H1 (cell line): ENCODE measurements at regions not wholly inside any gene's neighbourhood (a gene's known extent, or its start where the extent isn't known, plus 50 kb on each side); places are given as distances from the start of the nearest gene placed in this dataset.

Experiments used
- CTCF ChIA-PET: fragments of 300-600 bp; sonication (Branson Sonifier 250); formaldehyde crosslinking; loops from one replicate; lab custom pipeline; 2021; ENCODE audit not compliant: partially characterized antibody; lab: Charles Lee
- POLR2A ChIA-PET: fragments of 300-600 bp; sonication (Branson Sonifier 250); formaldehyde crosslinking; loops from one replicate; lab custom pipeline; 2021; ENCODE audit warnings: inconsistent platforms; ENCODE audit not compliant: partially characterized antibody; lab: Charles Lee
- DNase-seq, 2 experiments: peaks; one replicate each; pipeline versions ENCODE4 v3.0.0 to v3.0.0-alpha.2; 2010 to 2022; ENCODE audit warnings: low spot score in 2 of 2, low read depth in 1 of 2, mixed read lengths in 1 of 2
- FAIRE-seq: peaks from 2 replicates; lab custom pipeline; 2011; peaks lifted over from hg19 to GRCh38; lab: Jason Lieb, UNC
- H2AFZ ChIP-seq: 2 replicates; pipeline ENCODE4 v1.8.1; 2012; ENCODE audit warnings: low read length, inconsistent platforms
- H2AK5ac ChIP-seq: 2 replicates; pipeline ENCODE4 v1.6.1; 2013; ENCODE audit warnings: low read depth, low read length
- H2BK120ac ChIP-seq: replicated peaks from 2 replicates; pipeline ENCODE3; 2013; ENCODE audit warnings: low read depth, low read length, inconsistent platforms
- H2BK12ac ChIP-seq: 2 replicates; pipeline ENCODE4 v1.6.1; 2013; ENCODE audit warnings: low read depth, low read length
- H2BK15ac ChIP-seq: 2 replicates; pipeline ENCODE4 v1.6.1; 2013; ENCODE audit warnings: low read length
- H2BK20ac ChIP-seq: 2 replicates; pipeline ENCODE4 v1.6.1; 2013; ENCODE audit warnings: low read length
- H2BK5ac ChIP-seq: 2 replicates; pipeline ENCODE4 v1.6.1; 2013; ENCODE audit warnings: low read depth, low read length
- H3K14ac ChIP-seq: 2 replicates; pipeline ENCODE4 v1.6.1; 2013; ENCODE audit warnings: inconsistent platforms; ENCODE audit not compliant: insufficient read length
- H3K18ac ChIP-seq: 2 replicates; pipeline ENCODE4 v1.6.1; 2013; ENCODE audit warnings: low read length; ENCODE audit errors: extremely low read depth
- H3K23ac ChIP-seq: 2 replicates; pipeline ENCODE4 v1.6.1; 2013; ENCODE audit warnings: inconsistent platforms; ENCODE audit not compliant: insufficient read length
- H3K23me2 ChIP-seq: 2 replicates; pipeline ENCODE4 v1.6.1; 2013; ENCODE audit warnings: low read depth, low read length
- H3K27ac ChIP-seq: 2 replicates; pipeline ENCODE4 v1.6.1; 2011; ENCODE audit warnings: low read depth, low read length, inconsistent platforms
- H3K27me3 ChIP-seq, 4 experiments: replicated peaks in 1 of 4; 1 replicate in 1 of 4; 2 replicates in 3 of 4; pipeline versions ENCODE4 v1.6.1 to v1.8.1; 2011 to 2013; ENCODE audit warnings: low read length in 3 of 4, mild to moderate bottlenecking in 3 of 4, inconsistent platforms in 2 of 4, mixed read lengths in 2 of 4, moderate library complexity in 1 of 4; ENCODE audit not compliant: control insufficient read depth in 3 of 4, insufficient read depth in 3 of 4; ENCODE audit errors: extremely low read depth in 1 of 4
- H3K36me3 ChIP-seq, 4 experiments: 2 replicates each; pipeline versions ENCODE4 v1.6.1 to v1.8.1; 2011 to 2013; ENCODE audit warnings: mild to moderate bottlenecking in 4 of 4, low read length in 3 of 4, moderate library complexity in 2 of 4, control low read depth in 1 of 4, inconsistent platforms in 1 of 4; ENCODE audit not compliant: insufficient read depth in 4 of 4, control insufficient read depth in 2 of 4
- H3K4ac ChIP-seq: replicated peaks from 2 replicates; pipeline ENCODE3; 2013; ENCODE audit warnings: low read length, low read depth, mixed read lengths, inconsistent platforms; ENCODE audit not compliant: insufficient read length
- H3K4me1 ChIP-seq, 4 experiments: replicated peaks in 1 of 4; 1 replicate in 1 of 4; 2 replicates in 3 of 4; pipeline versions ENCODE4 v1.6.1 to v1.8.1; 2011 to 2013; ENCODE audit warnings: low read length in 3 of 4, inconsistent platforms in 2 of 4, mixed read lengths in 1 of 4; ENCODE audit not compliant: insufficient read depth in 4 of 4, control insufficient read depth in 3 of 4
- H3K4me2 ChIP-seq, 2 experiments: 2 replicates each; pipeline versions ENCODE4 v1.6.1 to v1.8.1; 2011 to 2013; ENCODE audit warnings: low read depth in 2 of 2, low read length in 2 of 2, control low read depth in 1 of 2, inconsistent platforms in 1 of 2, mild to moderate bottlenecking in 1 of 2; ENCODE audit not compliant: insufficient read depth in 1 of 2
- H3K4me3 ChIP-seq, 4 experiments: fragments of 200-600, 300-600 bp in 1 of 4; sonication (generic), shearing (Covaris generic), sonication (Bioruptor Twin) in 1 of 4; 2 replicates each; pipeline versions ENCODE4 v1.5.1 to v1.8.1; 2011 to 2016; ENCODE audit warnings: low read length in 4 of 4, low read depth in 3 of 4, control low read depth in 2 of 4, inconsistent platforms in 2 of 4, mild to moderate bottlenecking in 2 of 4, mixed read lengths in 1 of 4, moderate library complexity in 1 of 4; ENCODE audit not compliant: insufficient read depth in 2 of 4; ENCODE audit errors: extremely low read depth in 1 of 4
- H3K56ac ChIP-seq: replicated peaks from 2 replicates; pipeline ENCODE3; 2013; ENCODE audit warnings: low read depth, mild to moderate bottlenecking, mixed read lengths, low read length, inconsistent platforms; ENCODE audit not compliant: insufficient read length
- H3K79me1 ChIP-seq: 2 replicates; pipeline ENCODE4 v1.6.1; 2013; ENCODE audit warnings: low read depth, low read length, control low read depth
- H3K79me2 ChIP-seq, 2 experiments: 2 replicates each; pipeline versions ENCODE4 v1.6.1 to v1.8.1; 2012 to 2013; ENCODE audit warnings: low read length in 2 of 2, mild to moderate bottlenecking in 2 of 2, inconsistent platforms in 1 of 2; ENCODE audit not compliant: insufficient read depth in 2 of 2, control insufficient read depth in 1 of 2
- H3K9ac ChIP-seq, 4 experiments: replicated peaks in 1 of 4; 1 replicate in 1 of 4; 2 replicates in 3 of 4; pipeline versions ENCODE4 v1.6.1 to v1.8.1; 2011 to 2013; ENCODE audit warnings: low read depth in 3 of 4, low read length in 3 of 4, control low read depth in 2 of 4, mild to moderate bottlenecking in 2 of 4, moderate library complexity in 2 of 4, inconsistent platforms in 1 of 4; ENCODE audit errors: extremely low read depth in 1 of 4
- H3K9me3 ChIP-seq, 2 experiments: 2 replicates each; pipeline versions ENCODE4 v1.6.1 to v1.8.1; 2012 to 2013; ENCODE audit warnings: mild to moderate bottlenecking in 2 of 2, moderate library complexity in 2 of 2, control low read depth in 1 of 2, inconsistent platforms in 1 of 2, low read depth in 1 of 2, low read length in 1 of 2, mixed read lengths in 1 of 2; ENCODE audit not compliant: insufficient read depth in 2 of 2
- H4K20me1 ChIP-seq, 2 experiments: replicated peaks in 1 of 2; 2 replicates each; pipeline versions ENCODE3 to v1.8.1; 2011 to 2013; ENCODE audit warnings: inconsistent platforms in 2 of 2, low read length in 2 of 2, mild to moderate bottlenecking in 1 of 2; ENCODE audit not compliant: insufficient read depth in 2 of 2, control insufficient read depth in 1 of 2
- H4K5ac ChIP-seq: 2 replicates; pipeline ENCODE4 v1.6.1; 2013; ENCODE audit warnings: low read length, low read depth, mixed read lengths, inconsistent platforms; ENCODE audit not compliant: insufficient read length
- H4K8ac ChIP-seq: 2 replicates; pipeline ENCODE4 v1.8.0; 2013; ENCODE audit warnings: mild to moderate bottlenecking, moderate library complexity, low read length, inconsistent platforms; ENCODE audit not compliant: insufficient read depth; ENCODE audit errors: extremely low read depth
- H4K91ac ChIP-seq: replicated peaks from 2 replicates; pipeline ENCODE3; 2013; ENCODE audit warnings: low read length, mixed read lengths, inconsistent platforms; ENCODE audit not compliant: insufficient read length
- BACH1 ChIP-seq: IDR thresholded peaks from 2 replicates; pipeline ENCODE4 v1.6.1; 2012; ENCODE audit warnings: low read length, improper control_type of control experiment
- CEBPB ChIP-seq: IDR thresholded peaks from 2 replicates; pipeline ENCODE4 v1.6.1; 2012; ENCODE audit warnings: low read depth, low read length
- CREB1 ChIP-seq: IDR thresholded peaks from 2 replicates; pipeline ENCODE4 v1.6.1; 2012; ENCODE audit warnings: inconsistent platforms
- GTF2F1 ChIP-seq: IDR thresholded peaks from 2 replicates; pipeline ENCODE4 v1.6.1; 2012; ENCODE audit warnings: low read depth, low read length, improper control_type of control experiment, borderline replicate concordance
- RAD21 ChIP-seq, 2 experiments: IDR thresholded peaks in 1 of 2; conservative IDR thresholded peaks in 1 of 2; 2 replicates each; pipeline ENCODE4 v1.6.1; 2011; ENCODE audit warnings: low read depth in 2 of 2, low read length in 2 of 2, improper control_type of control experiment in 1 of 2, inconsistent platforms in 1 of 2, mild to moderate bottlenecking in 1 of 2, moderate library complexity in 1 of 2
- RNF2 ChIP-seq: fragments of 200-900, 300-1000 bp; sonication (generic); IDR thresholded peaks from 2 replicates; pipeline ENCODE4 v1.7.1; 2016; ENCODE audit warnings: borderline replicate concordance, low read depth, mild to moderate bottlenecking, antibody characterized with exemption, low read length; ENCODE audit not compliant: poor library complexity, severe bottlenecking; ENCODE audit errors: missing control alignments
- RXRA ChIP-seq: IDR thresholded peaks from 2 replicates; pipeline ENCODE4 v1.6.1; 2011; ENCODE audit warnings: low read depth, mild to moderate bottlenecking, low read length, moderate library complexity; ENCODE audit not compliant: insufficient read depth
- SIX5 ChIP-seq: IDR thresholded peaks from 2 replicates; pipeline ENCODE4 v1.6.1; 2011; ENCODE audit warnings: mild to moderate bottlenecking, low read depth, low read length
- SRF ChIP-seq: IDR thresholded peaks from 2 replicates; pipeline ENCODE4 v1.6.1; 2011; ENCODE audit warnings: mild to moderate bottlenecking, low read depth, low read length, moderate library complexity
- WGBS, 2 experiments: shearing (Covaris generic) in 1 of 2; methylation state at CpG; one replicate each; pipeline versions ENCODE4 v1.1.6 to v1.1.7; 2013 to 2015; ENCODE audit warnings: low lambda C conversion rate in 2 of 2, mixed read lengths in 2 of 2, inconsistent platforms in 1 of 2, low coverage in 1 of 2, missing lambda C conversion rate in 1 of 2; ENCODE audit not compliant: insufficient replicate concordance in 2 of 2, insufficient coverage in 1 of 2, insufficient read length in 1 of 2; ENCODE audit errors: extremely low coverage in 1 of 2, missing lambda C conversion rate in 1 of 2; 5-methylcytosine and 5-hydroxymethylcytosine counted together
- TF ChIP-seq, protein P1 (sequence below): IDR thresholded peaks from 2 replicates; pipeline ENCODE4 v1.6.1; 2011; ENCODE audit warnings: low read depth, mild to moderate bottlenecking, low read length; ENCODE audit not compliant: insufficient read depth
- TF ChIP-seq, protein P2 (sequence below): IDR thresholded peaks from 2 replicates; pipeline ENCODE4 v1.6.1; 2012; ENCODE audit warnings: low read length, inconsistent platforms
- TF ChIP-seq, protein P3 (sequence below): IDR thresholded peaks from 2 replicates; pipeline ENCODE4 v1.6.1; 2012; ENCODE audit warnings: inconsistent platforms

DNA sequence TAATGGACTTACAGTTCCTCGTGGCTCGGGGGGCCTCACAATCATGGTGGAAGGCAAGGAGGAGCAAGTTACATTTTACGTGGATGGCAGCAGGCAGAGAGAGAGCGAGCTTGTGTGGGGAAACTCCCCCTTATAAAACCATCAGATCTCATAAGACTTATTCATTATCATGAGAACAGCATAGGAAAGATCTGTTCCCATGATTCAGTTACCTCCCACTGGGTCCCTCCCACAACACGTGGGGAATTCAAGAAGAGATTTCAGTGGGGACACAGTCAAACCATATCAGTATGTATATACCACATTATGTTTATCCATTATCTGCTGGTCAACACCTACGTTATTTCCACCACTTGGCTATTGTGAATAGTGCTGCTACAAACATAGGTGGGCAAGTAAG is 352.3 kb upstream of the B3GALT2 start:
- H2BK20ac ChIP-seq = no peak overlapping the region
- H3K9ac ChIP-seq = no peak overlapping the region
- H3K79me2 ChIP-seq = no peaks in the 10 kb centered on the region
- no peaks in the 10 kb centered on the region for H3K36me3 ChIP-seq
- no peak overlapping the region for H4K91ac ChIP-seq
- no peak overlapping the region for H4K8ac ChIP-seq
- H2BK5ac ChIP-seq = no peak overlapping the region
- no peaks in the 10 kb centered on the region for H3K23me2 ChIP-seq
- no peaks in the 10 kb centered on the region for H4K20me1 ChIP-seq
- no peak overlapping the region for H3K4me2 ChIP-seq
- no peak overlapping the region for H4K5ac ChIP-seq
- H2AFZ ChIP-seq = no peak overlapping the region
- H2BK12ac ChIP-seq = no peak overlapping the region
- H3K4ac ChIP-seq = no peak overlapping the region
- no peak overlapping the region for H3K14ac ChIP-seq
- H3K9me3 ChIP-seq = no peaks in the 10 kb centered on the region
- no peak overlapping the region for H2BK120ac ChIP-seq
- peaks cover 0 to 6% (median 2%) of the 10 kb centered on the region in 4 experiments; a peak in 1 of 7 replicates for H3K4me1 ChIP-seq
- H3K79me1 ChIP-seq = no peaks in the 10 kb centered on the region
- CTCF ChIA-PET = no interaction called here
- H3K56ac ChIP-seq = no peak overlapping the region
- no peak overlapping the region for H3K4me3 ChIP-seq
- no peak overlapping the region for H3K18ac ChIP-seq
- no peak overlapping the region for H3K27ac ChIP-seq
- FAIRE-seq = no peak
- POLR2A ChIA-PET = no interaction called here
- no peak overlapping the region for H2AK5ac ChIP-seq
- H3K23ac ChIP-seq = no peak overlapping the region
- 79% methylated on average over 6 of the region's 6 CpGs; no CpG with 5 or more reads in 1 of the 2 experiments for WGBS, 2 experiments
- no peak for DNase-seq
- H3K27me3 ChIP-seq = no peaks in the 10 kb centered on the region
- no peak overlapping the region for H2BK15ac ChIP-seq
- TF ChIP-seq SRF (no peak), RAD21 (IDR thresholded peaks at IDR 0.05 in 1 of 2, conservative IDR thresholded peaks at IDR 0.05 in 1 of 2; ENCODE audit: low read depth in 2 of 2, low read length in 2 of 2) (no peak), RNF2 (no peak), GTF2F1 (no peak), SIX5 (no peak), CREB1 (no peak), CEBPB (no peak), BACH1 (no peak), RXRA (no peak)
- TF ChIP-seq, protein P1, sequence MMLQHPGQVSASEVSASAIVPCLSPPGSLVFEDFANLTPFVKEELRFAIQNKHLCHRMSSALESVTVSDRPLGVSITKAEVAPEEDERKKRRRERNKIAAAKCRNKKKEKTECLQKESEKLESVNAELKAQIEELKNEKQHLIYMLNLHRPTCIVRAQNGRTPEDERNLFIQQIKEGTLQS = no peak
- TF ChIP-seq, protein P2, sequence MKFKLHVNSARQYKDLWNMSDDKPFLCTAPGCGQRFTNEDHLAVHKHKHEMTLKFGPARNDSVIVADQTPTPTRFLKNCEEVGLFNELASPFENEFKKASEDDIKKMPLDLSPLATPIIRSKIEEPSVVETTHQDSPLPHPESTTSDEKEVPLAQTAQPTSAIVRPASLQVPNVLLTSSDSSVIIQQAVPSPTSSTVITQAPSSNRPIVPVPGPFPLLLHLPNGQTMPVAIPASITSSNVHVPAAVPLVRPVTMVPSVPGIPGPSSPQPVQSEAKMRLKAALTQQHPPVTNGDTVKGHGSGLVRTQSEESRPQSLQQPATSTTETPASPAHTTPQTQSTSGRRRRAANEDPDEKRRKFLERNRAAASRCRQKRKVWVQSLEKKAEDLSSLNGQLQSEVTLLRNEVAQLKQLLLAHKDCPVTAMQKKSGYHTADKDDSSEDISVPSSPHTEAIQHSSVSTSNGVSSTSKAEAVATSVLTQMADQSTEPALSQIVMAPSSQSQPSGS = no peak
- TF ChIP-seq, protein P3, sequence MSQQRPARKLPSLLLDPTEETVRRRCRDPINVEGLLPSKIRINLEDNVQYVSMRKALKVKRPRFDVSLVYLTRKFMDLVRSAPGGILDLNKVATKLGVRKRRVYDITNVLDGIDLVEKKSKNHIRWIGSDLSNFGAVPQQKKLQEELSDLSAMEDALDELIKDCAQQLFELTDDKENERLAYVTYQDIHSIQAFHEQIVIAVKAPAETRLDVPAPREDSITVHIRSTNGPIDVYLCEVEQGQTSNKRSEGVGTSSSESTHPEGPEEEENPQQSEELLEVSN = no peak
